GM21737 (cell line): ENCODE measurements at regions not wholly inside any gene's neighbourhood (a gene's known extent, or its start where the extent isn't known, plus 50 kb on each side); places are given as distances from the start of the nearest gene placed in this dataset.
"Not testable (repeated sequence)": the region's sequence is repeated elsewhere in the genome, so short reads cannot be mapped to it uniquely, and the experiment has no call there.

Source experiments
- ATAC-seq: cut with Tn5 transposase; IDR thresholded peaks from one replicate; pipeline ENCODE4 v1.9.1; 2021; ENCODE audit warnings: mild to moderate bottlenecking, moderate library complexity; ENCODE audit not compliant: unreplicated experiment

- not testable (repeated sequence) for ATAC-seq
Observed at GRCh38 chr10:9402507-9403195, 1348.2 kb downstream of the GATA3 start.

GRCh38 chr10:9407201-9407600 is 1352.7 kb downstream of the GATA3 start:
- ATAC-seq = not testable (repeated sequence)

DNA sequence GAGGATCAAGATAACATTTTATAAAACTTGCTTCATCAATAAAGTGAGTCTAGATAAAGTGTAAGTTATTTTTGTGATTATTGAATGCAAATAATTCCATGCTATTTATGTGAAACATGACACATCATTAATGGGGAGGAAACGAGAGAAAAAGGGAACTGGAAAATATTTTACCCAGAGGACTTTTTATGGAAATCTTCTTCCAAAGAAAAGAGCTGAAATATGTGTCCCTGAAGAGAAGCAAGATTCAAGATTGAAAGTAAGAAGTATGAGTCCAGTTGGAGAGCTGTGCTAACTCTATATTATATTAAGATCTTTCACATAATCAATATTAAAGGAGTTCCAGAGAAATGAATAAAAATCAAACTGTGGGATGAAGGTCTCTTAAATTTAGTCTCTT is 1361.8 kb downstream of the GATA3 start:
- ATAC-seq = no peak

DNA sequence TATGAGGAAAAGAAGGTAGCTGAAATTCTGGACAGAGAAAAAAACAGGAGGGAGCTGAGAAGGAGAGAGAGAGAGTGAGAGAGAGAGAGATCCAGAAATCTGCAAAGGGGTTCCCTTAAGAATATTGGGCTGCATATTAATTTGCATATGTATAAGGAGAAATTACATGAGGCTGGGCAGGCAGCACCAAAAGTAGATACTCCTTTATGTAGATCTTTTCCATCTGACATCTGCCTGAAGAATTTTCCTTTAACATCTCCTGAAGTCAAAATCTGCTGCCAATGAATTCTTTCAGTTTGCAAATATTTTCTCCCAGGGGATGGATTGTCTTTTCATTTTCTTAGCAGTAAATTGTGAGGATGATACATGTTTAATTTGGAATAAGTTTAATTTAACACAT is 1365.3 kb downstream of the GATA3 start:
- no peak for ATAC-seq

GRCh38 chr10:9427209-9427608 is 1372.7 kb downstream of the GATA3 start:
- ATAC-seq = no peak

GRCh38 chr10:9437131-9437530 is 1382.6 kb downstream of the GATA3 start:
- ATAC-seq = no peak

DNA sequence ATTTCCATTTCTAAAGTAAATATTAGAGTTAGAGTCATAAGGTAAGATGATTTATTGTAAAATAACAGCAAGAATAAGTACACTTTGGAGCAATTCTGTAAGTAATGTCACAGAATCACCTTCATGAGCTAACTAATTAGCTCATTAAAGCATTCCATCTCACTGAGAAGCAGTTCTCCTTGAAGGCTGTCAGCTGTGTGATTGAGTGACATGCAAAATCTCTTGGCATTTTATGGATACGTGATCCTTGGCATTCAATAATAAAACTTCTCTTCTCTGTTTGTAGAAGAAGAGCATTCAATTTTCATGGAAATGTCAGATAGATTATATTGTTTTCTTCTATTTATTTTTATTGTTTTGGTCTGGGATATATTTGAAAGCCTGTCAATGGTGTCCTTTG is 1389.3 kb downstream of the GATA3 start:
- ATAC-seq = no peak

DNA sequence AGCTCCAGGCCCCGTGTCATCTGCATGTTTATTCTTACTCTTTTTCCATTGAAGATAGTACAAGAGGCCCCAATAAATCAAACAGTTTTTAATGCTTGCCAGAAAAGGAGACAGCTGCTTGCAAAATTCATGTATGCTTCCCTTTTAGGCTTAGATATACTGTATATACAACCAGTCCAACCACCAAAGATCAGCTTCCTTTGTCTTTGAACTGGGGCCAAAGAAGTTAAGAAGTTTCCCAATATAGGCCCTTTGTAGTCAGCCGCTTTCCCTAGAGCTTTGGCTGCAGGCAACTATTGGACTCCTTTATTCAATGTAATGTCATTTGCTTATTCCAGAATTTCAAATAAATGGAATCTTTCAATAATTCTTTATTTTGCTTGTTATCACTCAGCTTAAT is 1395.0 kb downstream of the GATA3 start:
- ATAC-seq = no peak

DNA sequence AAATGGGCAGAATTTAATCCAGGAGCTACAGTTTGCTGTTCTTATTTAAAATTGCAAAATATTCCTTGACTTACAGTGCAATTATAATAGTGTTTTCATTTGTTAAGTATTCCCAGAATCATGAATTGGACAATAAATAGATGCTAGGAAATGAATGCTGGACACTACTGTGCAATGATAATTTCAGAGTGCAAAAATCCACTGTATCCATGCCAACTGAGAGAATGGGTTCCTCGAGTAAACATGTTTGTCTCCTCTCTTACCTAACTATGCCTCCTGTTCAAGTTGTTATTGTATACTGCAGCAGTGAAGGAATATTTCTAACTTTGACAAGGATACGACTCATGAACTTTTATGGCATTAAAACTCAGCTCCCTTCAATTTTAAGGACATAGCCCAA is 1396.3 kb downstream of the GATA3 start:
- ATAC-seq = no peak

- ATAC-seq = no peak
Observed at GRCh38 chr10:9451211-9451773, 1396.8 kb downstream of the GATA3 start.

DNA sequence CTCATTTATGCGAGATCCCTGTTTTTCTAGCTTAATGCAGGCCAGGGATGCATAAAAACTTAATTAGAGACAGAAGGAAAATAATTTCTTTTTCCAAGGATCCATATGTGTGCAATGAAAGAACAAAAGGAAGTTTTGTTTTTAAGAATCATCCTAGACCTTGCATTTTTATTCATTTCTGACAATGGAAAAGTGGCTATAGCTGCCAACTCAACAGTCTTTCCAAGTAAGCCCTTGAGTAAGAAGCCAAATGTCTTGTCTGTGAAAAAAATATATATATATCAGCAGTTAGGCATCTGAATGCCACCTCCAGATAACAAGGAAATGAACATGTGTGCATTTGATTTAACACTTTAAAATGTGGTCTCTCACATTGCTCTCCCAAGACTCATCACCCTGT is 1397.6 kb downstream of the GATA3 start:
- ATAC-seq = no peak

- not testable (repeated sequence) for ATAC-seq
Observed at GRCh38 chr10:9453871-9454270, 1399.4 kb downstream of the GATA3 start.

DNA sequence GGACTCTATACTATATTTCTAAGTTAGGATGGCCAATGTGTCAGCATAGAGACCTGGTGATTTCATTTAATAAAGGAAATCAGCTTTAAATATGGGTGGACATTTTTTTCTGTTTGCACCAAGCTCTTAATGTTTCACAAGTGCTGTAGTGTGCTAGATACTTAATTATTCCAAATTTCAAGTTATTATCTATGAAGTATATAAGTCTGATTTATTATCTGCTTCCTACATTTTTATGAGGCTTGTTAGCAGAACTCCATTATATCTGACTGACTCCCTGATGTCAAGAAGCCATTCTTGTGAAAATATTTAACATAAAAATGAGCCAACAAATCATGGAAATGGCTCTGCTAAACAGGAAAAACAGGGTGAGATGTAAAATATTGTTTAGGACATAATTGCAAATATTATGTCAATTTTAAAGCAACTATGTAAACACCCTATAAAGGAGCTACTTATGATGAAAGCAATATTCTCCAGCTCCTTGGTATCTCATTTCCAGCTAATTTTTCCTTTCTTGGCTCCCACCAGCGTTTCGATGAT is 1415.2 kb downstream of the GATA3 start:
- ATAC-seq = no peak

GRCh38 chr10:9470581-9470980 is 1416.1 kb downstream of the GATA3 start:
- ATAC-seq = no peak

DNA sequence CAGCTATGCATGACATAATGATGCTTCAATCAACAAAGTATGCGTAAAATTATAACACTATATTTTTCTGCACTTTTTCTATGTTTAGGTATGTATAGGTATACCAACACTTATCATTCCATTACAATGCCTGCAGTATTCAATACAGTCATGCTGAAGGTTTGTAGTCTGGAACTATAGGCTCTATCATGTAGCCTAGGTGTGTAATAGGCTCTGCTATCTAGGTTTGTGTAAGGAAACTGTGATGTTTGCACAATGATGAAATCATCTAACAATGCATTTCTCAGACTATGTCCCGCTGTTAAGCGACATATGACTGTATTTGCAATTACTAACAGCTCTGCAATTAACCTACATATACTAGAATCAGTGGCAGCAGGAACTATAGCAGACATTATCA is 1447.5 kb downstream of the GATA3 start:
- no peak for ATAC-seq

DNA sequence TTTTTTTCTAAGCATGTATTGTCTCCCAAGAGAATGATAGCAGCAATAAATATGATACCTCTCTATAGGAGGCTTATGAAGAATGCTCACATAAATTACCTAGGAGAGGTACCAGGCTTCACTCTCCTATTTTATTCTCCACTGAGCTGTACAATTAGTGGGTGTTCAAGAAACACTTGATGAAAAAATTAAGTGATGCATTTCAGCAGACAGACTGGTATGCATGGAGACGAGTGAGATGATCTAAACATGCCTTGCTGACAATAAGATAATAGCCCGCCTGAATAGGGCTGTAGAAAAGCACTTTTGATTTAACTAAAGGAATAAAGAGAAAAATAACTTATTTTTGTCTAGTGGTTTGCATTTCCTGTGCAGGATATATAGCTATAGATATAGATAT is 1449.7 kb downstream of the GATA3 start:
- no peak for ATAC-seq

DNA sequence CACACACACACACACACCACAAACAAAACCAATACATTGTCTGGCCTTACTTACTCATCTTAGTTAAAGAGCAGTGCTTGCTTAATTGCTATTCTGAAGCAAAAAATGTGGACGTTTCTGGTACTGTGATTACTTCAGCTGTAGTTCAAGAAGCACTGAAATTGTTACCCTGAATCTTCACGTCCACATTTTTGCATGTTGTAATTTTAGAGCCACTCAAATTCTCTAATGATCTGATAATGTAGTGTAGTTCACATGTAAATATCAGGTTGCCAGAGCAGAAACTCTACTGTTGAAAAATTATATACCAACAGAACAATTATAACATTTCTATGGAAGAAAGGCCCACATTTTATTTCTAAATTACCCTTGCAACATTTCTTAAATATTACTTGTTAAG is 1451.1 kb downstream of the GATA3 start:
- no peak for ATAC-seq

- ATAC-seq = no peak
Observed at GRCh38 chr10:9508606-9509005, 1454.1 kb downstream of the GATA3 start.

DNA sequence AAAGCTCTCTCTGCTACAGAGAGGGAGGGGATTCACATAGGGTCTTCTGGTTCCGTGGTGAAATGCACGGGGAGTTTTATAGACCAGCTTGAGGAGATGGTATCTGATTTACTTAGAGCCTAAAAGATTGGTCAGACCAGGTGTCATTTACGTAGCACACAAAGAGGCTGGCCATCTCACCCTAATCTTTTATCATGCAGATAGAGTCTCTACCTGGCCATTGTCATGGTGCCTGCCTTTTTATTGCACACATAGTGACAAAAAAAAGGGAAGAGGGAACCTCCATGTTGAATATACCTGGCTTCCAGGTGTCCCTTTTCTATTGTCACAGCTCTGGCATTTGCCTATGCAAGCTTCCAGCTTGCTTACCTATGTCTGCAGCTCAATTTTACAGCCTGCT is 1456.1 kb downstream of the GATA3 start:
- no peak for ATAC-seq

DNA sequence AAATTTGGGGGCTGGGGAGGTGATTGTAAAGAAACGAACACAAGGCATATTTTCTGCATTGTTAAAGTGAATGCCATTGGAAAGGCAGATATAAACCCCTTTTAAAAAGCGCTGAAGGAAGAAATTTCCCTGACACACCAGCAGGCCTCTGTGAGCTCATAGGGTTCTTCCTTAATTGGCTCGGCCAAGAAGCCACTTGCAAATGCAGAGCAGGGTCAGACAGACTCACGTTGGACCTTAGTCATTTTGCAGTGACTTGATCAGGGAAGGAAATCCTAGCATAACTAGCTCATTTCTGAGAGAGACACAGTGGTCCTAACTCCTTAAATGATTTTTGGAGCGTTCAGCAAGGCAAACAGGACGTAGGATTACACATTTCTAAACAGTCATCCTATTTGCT is 1461.4 kb downstream of the GATA3 start:
- ATAC-seq = no peak

DNA sequence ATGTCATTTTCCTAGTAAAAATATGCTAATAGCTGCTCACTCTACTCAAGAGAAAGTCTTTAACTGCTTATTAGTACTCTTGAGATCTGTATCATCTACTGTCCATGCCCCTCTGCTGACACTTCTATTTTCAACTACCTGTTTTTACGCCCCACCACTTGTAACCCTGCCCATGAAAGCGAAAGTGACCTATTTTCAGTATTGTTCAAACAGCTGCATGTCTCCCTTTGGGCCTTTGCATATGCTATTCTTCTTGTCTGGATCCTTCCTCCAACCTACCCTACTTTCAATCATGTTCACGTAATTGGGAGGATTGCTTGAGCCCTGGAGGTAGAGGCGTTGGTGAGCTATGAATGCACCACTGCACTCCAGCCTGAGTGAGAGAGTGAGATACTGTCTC is 1481.3 kb downstream of the GATA3 start:
- peak; percentile 59 for ATAC-seq

DNA sequence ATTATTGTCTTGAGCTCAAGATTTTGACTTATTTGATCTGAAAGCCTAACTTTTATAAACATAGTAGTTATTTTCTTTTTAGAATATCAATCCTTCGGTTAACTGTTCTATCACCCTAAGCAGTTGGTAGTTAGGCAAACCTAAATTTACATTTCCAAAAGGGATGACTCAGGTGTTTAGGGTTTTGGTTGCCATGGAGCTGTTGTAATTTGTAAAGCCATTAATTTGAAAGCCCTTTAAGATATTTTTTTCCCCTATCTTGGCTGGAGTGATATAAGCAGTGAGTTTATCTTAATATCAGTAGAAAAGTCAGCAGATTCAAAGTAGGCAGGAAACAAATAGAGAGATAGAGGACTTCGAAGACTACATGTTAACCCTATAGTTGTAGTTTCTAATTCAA is 1472.6 kb upstream of the CELF2 start:
- ATAC-seq = no peak
